GM19395 (cell line): ENCODE measurements at regions not wholly inside any gene's neighbourhood (a gene's known extent, or its start where the extent isn't known, plus 50 kb on each side); places are given as distances from the start of the nearest gene placed in this dataset.
A peak's percentile ranks its signal among the peaks of the same experiment; 100 is the strongest.
"Not testable (repeated sequence)": the region's sequence is repeated elsewhere in the genome, so short reads cannot be mapped to it uniquely, and the experiment has no call there.

ENCODE experiments used
- ATAC-seq: cut with Tn5 transposase; IDR thresholded peaks from one replicate; pipeline ENCODE4 v1.9.1; 2021; ENCODE audit warnings: mild to moderate bottlenecking, moderate library complexity; ENCODE audit not compliant: unreplicated experiment

DNA sequence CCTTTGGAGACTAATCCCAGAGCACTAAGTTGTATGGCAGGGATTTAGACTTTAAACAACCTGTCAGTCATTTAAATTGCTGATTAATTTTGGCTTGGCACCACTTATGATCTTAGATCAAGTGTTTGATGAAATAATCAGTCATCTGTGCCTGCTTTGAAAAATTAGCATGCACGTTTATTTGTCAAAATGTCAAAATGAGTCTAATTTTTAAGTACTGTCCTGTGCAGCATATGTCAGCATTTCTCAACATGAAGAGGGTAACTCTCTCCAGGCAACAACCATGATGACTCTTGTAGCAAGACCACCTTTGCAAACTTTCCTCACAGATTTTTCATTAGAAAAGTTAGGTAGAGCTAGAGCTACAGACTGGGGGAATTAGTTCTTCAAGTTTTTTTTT lies 155.7 kb upstream of the GJE1 start:
- no peak for ATAC-seq

DNA sequence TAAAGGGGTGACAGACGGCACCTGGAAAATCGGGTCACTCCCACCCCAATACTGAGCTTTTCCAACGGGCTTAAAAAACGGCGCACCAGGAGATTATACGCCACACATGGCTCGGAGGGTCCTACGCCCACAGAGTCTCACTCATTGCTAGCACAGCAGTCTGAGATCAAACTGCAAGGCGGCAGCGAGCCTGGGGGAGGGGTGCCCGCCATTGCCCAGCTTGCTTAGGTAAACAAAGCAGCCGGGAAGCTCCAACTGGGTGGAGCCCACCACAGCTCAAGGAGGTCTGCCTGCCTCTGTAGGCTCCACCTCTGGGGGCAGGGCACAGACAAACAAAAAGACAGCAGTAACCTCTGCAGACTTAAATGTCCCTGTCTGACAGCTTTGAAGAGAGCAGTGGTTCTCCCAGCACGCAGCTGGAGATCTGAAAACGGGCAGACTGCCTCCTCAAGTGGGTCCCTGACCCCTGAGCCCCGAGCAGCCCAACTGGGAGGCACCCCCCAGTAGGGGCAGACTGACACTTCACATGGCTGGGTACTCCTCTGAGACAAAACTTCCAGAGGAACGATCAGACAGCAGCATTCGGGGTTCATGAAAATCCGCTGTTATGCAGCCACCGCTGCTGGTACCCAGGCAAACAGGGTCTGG lies 162.8 kb upstream of the GJE1 start:
- ATAC-seq = not testable (repeated sequence)

DNA sequence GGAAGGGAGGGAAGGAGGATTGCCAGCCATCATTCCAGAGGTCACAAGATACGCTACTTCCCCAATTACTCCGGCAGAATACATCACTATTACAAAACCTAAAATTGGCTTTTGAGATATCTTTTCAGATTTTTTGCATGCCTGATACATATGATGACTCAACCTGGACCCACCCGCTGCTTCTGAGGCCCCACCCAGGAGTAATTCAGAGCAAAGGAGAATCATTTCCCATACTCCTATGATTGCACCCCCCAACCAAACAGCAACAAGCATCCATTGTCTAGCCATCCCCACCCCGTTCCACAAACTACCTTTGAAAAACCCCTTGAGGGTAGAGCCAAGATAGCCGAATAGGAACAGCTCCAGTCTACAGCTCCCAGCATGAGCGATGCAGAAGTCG lies 163.5 kb upstream of the GJE1 start:
- no peak for ATAC-seq

DNA sequence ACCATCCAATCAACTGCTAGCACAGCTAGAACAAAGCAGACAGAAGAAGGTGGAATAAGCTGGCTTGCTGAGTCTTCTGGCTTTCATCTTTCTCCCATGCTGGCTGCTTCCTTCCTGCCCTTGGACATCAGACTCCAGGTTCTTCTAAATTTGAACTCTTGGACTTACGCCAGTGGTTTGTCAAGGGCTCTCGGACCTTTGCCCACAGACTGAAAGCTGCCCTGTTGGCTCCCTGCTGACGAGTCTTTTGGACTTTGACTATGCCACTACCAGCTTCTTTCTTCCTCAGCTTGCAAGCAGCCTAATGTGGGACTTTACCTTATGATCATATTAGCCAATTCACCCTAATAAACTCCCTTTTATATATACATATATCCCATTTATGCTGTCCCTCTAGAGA lies 164.1 kb upstream of the GJE1 start:
- no peak for ATAC-seq

DNA sequence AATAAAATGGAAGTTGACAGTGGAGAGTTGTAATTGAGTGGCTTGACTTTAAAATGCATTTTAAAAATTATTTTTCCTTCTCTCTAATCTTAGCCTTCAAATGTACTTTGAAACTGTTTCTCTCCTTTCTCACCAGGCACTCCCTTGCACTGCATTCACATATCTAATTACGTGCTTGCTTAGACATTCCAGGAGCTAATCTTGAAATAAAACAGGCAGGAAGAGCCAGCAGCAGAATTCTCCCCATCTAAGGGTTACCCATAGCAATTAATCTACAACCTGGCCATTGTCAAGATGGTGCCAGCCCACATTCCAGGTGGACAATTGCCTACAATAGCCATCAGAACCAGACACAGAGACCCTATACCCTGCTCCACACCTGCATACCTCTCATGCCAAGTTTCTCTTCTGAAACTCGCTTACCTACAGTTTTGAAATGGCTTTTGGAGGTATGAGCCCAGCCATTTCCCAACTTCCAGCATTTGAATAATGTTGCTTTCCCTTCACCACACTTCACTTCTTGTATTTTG lies 167.6 kb upstream of the GJE1 start:
- no peak for ATAC-seq

DNA sequence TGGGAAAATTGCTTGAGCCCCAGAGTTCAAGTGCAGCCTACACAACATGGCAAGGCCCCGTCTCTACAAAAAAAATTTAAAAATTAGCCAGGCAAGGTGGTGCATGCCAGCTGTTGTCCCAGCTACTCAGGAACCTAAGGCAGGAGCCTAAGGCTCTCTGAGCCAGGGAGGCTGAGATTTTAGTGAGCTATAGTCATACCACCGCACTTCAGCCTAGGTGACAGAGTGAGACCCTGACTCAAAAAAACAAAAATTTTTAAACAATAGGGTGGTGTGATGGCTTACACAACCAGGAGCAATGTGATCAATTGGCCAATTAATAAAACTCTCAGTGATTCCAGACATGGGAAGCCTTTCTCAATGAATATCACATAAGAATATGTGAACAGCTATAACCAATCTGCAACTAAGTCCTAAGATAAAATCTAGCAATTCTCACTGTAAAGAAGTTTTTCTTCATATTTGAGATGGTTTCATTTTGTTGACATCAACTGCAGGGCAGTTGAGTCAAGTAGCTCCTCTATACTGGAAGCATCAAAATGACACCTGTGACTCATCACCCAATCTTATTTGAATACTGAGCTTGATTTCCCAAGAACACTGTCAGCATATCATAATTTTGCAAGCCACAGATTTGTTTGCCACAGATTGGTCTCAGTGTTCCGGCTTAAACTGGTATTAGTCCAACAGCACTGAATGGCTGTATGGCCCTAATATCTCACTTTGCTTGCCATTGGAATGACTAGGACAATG lies 169.0 kb upstream of the GJE1 start:
- ATAC-seq = no peak

DNA sequence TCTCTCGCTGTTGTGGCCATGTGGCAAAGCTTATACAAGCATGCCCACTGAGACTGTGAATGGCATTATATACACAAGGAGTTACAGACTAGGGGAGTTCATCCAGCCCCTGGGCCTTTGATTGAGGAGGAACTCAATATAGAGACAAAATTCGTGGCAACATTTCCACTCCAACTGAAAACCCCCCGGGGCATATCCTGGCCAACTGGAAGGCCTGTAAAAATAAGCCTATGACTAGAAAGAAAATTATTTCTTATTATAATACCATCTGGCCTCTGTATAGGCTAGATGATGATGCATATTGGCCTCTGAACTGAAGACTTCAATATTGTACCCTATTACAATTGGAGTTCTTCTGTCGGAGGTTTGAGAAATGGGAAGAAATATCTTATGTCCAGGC lies 175.5 kb upstream of the GJE1 start:
- ATAC-seq = no peak

DNA sequence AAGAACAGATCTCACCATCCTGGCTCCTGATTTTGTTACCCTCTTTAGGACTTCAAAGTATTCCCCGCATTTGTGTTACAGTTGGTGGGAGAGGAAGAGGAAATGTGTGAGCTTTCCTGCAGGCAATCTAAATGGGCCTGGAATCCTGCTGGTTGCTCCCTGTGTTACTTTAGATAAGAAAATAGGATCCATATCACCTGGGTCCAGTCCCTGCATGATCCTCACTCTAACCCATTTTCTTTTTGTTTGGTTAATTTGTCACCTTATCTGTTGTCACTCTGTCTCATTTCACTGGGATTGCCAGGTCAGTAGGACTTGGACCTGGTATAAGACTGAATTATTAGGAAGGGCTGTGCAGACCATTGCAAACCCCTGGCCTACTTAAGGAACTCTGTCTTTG lies 175.9 kb upstream of the GJE1 start:
- ATAC-seq = no peak

DNA sequence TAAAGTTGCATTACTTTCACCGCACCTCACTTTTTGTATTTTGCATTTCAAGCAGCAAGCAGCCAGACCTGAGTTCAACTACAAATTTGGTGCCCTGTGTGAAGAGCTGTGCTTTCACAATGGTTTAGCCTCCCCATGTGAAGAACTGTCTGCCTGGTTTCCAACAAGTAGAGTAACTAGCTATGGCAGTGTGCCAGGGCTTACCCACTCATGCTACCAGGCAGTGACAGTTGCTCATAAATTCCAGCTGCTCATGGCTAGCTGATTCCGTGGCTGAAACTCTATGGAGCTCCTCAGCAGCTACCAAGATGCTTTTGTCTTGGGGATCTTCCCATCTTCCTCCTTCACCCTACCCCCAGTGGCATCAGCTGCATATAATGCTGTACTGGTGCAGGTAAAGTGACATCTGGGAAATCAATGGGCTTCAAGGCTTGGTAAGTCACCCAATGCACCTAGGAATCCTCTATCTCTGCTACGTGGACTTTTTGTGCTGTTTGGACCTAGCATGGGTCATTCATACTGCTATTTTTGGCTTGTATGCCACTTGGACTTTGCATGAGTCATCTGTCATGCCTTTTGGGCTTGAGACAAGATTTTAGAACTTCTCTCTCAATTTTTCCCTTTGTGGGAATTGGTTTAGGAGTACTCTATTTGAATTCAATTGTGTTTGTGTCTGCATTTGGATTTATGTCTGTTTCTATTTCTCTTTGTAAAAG lies 176.5 kb upstream of the GJE1 start:
- ATAC-seq = no peak

DNA sequence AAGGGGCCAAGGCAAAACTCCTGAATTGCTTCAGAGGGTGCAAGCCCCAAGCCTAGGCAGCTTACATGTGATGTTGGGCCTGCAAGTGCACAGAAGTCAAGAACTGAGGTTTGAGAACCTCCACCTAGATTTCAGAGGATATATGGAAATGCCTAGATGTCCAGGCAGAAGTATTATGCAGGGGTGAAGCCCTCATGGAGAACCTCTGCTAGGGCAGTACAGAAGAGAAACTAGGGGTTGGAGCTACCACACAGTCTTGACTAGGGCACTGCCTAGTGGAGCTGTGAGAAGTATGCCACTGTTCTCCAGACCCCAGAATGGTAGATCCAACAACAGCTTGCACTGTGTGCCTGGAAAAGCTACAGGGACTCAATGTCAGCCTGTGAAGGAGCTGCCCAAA lies 179.7 kb upstream of the GJE1 start:
- ATAC-seq = no peak

DNA sequence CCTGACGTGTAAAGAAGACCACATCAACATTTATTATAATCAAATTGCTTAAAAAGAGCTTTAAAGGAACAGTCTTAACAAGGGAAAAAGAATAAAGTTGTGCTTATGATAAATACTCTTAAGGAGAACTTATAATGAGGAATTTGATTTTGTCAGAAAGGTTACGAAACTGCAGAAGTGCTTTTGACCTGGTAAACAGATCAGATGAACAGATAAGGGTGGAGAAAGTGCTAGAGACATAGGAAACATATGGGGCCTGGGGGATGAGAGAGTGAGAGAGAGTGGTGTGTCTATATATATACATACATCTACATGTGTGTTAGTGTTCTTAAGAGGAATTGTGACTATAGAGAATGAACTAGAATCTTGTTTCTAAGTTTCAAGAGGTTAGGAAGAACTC lies 186.2 kb upstream of the GJE1 start:
- no peak for ATAC-seq

DNA sequence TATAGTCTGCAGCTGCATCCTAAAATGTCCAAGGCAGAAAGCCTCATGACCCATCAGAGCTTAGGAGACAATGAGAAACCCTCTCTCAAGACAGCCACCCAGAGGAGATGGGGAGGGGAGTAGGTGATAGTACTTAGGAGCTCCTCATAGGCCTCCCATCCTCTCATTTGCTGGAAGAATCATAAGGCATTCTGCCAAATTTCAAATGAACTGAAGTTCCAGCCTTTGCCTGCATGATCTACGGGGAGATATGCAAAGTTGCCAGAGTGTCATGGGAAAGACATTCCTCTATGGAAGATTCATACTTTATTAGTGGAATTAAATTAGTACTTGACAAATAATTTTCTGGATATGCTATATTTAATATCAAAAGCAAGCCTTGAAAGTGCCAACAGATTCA lies 194.1 kb upstream of the GJE1 start:
- no peak for ATAC-seq

DNA sequence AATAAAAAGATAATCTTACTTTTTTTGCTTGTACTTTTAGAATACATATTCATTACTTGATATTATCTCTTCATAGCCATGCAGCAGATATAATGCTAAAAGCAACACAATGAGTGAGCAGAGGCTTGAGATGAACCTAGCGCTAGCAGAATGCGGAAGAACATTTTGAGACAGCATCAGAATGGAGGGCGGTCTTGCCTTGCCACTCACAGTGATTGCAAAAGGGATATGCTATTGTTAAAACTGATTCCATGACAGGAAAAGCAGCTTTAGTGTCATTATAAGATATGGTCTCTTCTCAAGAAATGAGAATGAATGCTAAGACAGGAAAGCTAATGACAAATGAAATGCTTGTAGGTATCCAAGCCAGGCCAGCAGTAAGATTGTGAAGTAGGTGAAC lies 200.0 kb upstream of the GJE1 start:
- no peak for ATAC-seq

DNA sequence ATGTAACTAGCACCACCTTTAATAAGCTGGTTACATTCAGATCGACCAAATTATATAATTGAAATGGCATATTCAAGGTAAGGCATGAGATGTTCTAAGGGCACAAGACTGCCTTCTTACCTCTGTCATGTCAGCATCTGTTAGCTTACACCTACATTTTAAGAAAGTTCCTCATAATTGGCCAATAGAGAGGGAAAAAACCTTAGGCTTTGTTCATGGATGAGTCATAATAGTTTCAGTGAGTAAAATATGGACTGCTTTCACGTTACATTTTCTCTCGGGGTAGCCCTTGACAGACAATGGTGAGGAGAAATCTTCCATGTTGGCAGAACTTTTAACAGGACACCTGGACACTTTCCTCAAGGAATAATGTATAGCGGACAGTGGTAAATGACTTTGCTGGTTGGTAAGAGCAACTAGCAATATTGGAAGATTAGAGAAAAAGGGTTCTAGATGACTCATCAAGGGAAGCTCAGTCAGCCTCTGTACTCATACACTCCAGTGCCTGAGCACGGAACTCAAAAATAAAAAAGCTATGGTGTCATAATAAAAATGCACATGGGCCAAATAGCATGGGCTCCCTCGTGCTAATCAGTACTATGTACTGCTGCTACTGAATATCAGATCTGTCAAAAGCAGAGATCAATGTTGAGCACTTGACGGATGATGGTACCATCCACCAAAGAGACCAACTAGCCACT lies 206.4 kb upstream of the GJE1 start:
- ATAC-seq = peak; percentile 66

DNA sequence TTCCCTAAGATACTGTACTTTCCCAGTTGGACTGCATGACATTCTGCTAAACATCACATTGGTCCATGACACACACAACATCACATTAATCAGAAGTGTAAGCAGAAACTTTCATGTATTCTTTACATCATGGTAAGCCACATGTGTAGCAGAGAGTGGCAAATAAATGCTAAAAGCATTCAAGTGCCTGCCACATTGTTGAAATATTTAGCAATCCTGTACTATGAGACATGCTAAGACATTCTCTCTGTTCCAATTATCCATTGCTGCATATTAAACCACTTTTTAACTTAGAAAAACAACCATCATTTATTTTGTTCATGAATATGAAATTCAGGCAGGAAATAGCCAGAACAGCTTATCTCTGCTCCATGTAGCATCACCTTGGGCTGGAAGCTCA lies 207.7 kb upstream of the GJE1 start:
- ATAC-seq = no peak

DNA sequence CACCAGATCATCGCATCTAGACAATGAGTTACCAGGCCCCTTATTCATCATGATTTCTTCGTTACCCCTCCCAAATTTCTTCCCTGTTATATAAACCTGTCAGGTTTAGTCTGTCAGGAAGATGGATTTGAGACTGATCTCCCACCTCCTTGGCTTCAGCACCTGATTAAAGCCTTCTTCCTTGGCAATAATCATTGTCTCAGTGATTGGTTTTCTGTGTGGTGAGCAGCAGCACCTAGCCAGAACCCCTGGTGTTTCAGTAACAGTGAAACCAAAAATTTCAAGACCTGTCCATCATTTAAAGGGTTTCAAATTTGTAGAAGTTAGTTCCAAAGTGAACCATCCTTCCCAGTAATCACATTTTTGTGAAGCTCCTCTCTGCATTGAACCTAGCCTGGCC lies 209.8 kb upstream of the GJE1 start:
- ATAC-seq = no peak

DNA sequence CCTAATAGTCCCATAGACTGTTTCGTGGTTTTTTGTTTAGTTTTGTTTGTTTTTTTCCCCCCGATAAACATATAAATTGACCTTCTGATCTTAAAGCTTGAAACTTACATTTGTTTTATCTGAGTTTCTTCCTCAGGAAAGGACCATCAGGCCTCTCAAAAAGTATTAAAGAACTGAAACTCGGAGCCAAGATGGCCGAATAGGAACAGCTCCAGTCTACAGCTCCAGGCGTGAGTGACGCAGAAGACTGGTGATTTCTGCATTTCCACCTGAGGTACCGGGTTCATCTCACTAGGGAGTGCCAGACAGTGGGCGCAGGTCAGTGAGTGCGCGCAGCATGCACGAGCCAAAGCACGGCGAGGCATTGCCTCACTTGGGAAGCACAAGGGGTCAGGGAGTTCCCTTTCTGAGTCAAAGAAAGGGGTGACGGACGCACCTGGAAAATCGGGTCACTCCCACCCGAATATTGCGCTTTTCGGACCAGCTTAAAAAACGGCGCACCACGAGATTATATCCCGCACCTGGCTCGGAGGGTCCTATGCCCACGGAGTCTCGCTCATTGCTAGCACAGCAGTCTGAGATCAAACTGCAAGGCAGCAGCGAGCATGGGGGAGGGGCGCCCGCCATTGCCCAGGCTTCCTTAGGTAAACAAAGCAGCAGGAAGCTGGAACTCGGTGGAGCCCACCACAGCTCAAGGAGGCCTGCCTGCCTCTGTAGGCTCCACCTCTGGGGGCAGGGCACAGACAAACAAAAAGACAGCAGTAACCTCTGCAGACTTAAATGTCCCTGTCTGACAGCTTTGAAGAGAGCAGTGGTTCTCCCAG lies 215.8 kb upstream of the GJE1 start:
- ATAC-seq = not testable (repeated sequence)

DNA sequence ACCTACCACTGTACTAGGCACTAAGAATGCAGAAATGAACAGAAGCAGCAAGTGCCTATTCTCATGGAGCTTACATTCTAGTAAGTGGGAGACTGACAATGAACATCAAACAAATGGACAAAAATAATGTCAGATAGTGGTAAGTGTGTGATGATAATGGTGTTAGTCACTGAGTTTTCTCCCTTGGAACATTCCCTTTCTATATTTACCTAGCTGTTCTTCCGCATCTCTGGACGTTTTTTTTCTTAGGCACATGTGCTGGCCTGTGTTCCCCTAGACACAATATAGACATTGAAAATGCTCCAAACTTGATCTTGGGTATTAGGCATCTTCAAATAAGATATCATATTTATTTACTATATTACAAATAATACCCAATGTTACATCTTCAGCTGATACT lies 218.1 kb upstream of the GJE1 start:
- no peak for ATAC-seq

DNA sequence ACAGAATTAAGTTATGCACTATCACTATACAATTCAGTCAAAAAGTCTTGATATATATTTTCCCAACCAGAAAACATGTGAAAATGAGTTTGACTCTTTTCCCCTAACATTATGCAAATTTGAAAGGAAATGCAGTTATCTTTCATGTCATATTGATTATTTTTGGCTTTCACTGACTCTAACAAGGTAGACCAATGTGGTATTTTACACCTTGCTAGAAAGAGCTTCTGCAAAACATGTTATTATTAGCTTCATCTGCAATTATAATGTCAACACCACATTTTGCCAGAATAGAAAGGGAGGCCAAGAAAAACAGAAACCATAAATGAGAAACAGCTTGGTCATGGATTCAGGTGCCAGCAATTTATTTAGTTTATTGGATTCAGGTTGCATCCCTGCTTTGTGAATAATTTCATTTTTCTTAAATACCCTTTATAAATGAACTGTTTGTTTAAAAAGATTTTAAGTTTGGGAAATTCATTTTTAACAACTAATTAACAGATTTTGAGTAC lies 226.1 kb upstream of the GJE1 start:
- no peak for ATAC-seq

DNA sequence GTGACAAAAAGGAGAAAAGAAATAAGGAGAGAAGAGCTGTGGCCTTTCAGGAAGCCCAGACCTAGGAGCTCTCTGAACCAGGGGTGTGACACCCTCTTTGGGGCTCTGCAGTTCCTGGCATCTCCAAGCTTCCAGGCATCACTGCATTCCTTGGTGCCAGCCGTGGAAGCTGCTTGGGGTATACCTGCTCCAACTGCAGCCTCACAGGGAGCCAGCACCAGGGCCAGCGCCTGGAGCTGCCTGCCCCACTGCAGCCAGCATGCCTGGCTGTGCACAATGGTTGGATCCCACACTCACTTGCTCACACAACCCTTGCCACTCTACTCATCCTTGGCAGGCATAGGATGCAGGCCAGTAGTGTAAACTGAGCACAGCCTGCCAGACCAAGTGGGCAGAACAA lies 242.1 kb upstream of the GJE1 start:
- ATAC-seq = no peak
